H1 (cell line): ENCODE measurements at regions not wholly inside any gene's neighbourhood (a gene's known extent, or its start where the extent isn't known, plus 50 kb on each side); places are given as distances from the start of the nearest gene placed in this dataset.

Source experiments
- BRCA1 ChIP-seq: IDR thresholded peaks from 2 replicates; pipeline ENCODE4 v1.6.1; 2012; ENCODE audit warnings: low read depth, low read length, improper control_type of control experiment
- CHD7 ChIP-seq: fragments of 300-600 bp; sonication (generic); IDR thresholded peaks from 2 replicates; pipeline ENCODE4 v1.7.1; 2012; ENCODE audit warnings: low read length, moderate library complexity, mild to moderate bottlenecking, inconsistent platforms; ENCODE audit not compliant: insufficient replicate concordance
- GABPA ChIP-seq: IDR thresholded peaks from 2 replicates; pipeline ENCODE4 v1.6.1; 2011; ENCODE audit warnings: mild to moderate bottlenecking, low read length, moderate library complexity, borderline replicate concordance; ENCODE audit not compliant: insufficient read depth
- HDAC6 ChIP-seq: IDR thresholded peaks from one replicate; pipeline ENCODE4 v1.7.1; 2012; ENCODE audit warnings: low read depth, mild to moderate bottlenecking, inconsistent platforms, low read length, moderate library complexity
- PHF8 ChIP-seq: fragments of 200-600 bp; sonication (generic); conservative IDR thresholded peaks from 2 replicates; pipeline ENCODE4 v1.7.1; 2012; ENCODE audit warnings: low read depth, mild to moderate bottlenecking, inconsistent platforms, low read length, moderate library complexity
- POLR2AphosphoS5 ChIP-seq: IDR thresholded peaks from 2 replicates; pipeline ENCODE4 v1.6.1; 2011; ENCODE audit warnings: low read depth, low read length
- RXRA ChIP-seq: IDR thresholded peaks from 2 replicates; pipeline ENCODE4 v1.6.1; 2011; ENCODE audit warnings: low read depth, mild to moderate bottlenecking, low read length, moderate library complexity; ENCODE audit not compliant: insufficient read depth
- SAP30 ChIP-seq: fragments of 300-600 bp; sonication (generic); IDR thresholded peaks from 2 replicates; pipeline ENCODE4 v1.7.1; 2012; ENCODE audit warnings: low read length, moderate library complexity, mild to moderate bottlenecking, inconsistent platforms; ENCODE audit not compliant: insufficient read depth, insufficient replicate concordance
- SIRT6 ChIP-seq: IDR thresholded peaks from one replicate; pipeline ENCODE4 v1.7.1; 2012; ENCODE audit warnings: low read length, inconsistent platforms
- SP1 ChIP-seq: IDR thresholded peaks from 2 replicates; pipeline ENCODE4 v1.6.1; 2011; ENCODE audit warnings: low read depth, low read length
- SUZ12 ChIP-seq: fragments of 200-600 bp; sonication (generic); IDR thresholded peaks from 2 replicates; pipeline ENCODE4 v1.6.1; 2012; ENCODE audit warnings: mild to moderate bottlenecking, inconsistent platforms, low read length, moderate library complexity, mixed read lengths
- TEAD4 ChIP-seq: IDR thresholded peaks from 2 replicates; pipeline ENCODE4 v1.6.1; 2012; ENCODE audit warnings: low read depth, low read length, inconsistent platforms, mixed read lengths

- no peak for TF ChIP-seq CHD7
- no peak for TF ChIP-seq BRCA1
- TF ChIP-seq SP1: 0 out of 2 replicates have a peak, but pooled peaks have one; percentile 15
- no peak for TF ChIP-seq TEAD4
- TF ChIP-seq SIRT6: no peak
- no peak for TF ChIP-seq SUZ12
- TF ChIP-seq POLR2AphosphoS5: no peak
- no peak for TF ChIP-seq HDAC6
- TF ChIP-seq SAP30: no peak
- TF ChIP-seq GABPA: no peak
- TF ChIP-seq PHF8: no peak
- TF ChIP-seq RXRA: no peak
These were observed 986.4 kb downstream of the NLGN4X start (continued) for GRCh38 chrX:5242091-5242790.
